ENCODE measurements at regions not wholly inside any gene's neighbourhood (a gene's known extent, or its start where the extent isn't known, plus 50 kb on each side); places are given as distances from the start of the nearest gene placed in this dataset.

- DNase-seq: no peak
Measured at GRCh38 chr6:131383421-131384411, 189.3 kb upstream of the ARG1 start.

GRCh38 chr6:131387562-131388447 lies 185.2 kb upstream of the ARG1 start:
- DNase-seq: no peak

- DNase-seq: no peak
Measured at GRCh38 chr6:131390322-131390721, 182.7 kb upstream of the ARG1 start.

- DNase-seq: no peak
Measured at GRCh38 chr6:131391116-131391515, 181.9 kb upstream of the ARG1 start.

- DNase-seq: no peak
Measured at GRCh38 chr6:131393433-131393832, 179.6 kb upstream of the ARG1 start.

GRCh38 chr6:131394768-131395432 lies 178.1 kb upstream of the ARG1 start:
- no peak for DNase-seq

- no peak for DNase-seq
Measured at GRCh38 chr6:131398176-131398575, 174.8 kb upstream of the ARG1 start.

GRCh38 chr6:131399433-131399832 lies 173.6 kb upstream of the ARG1 start:
- no peak for DNase-seq

- no peak for DNase-seq
Measured at GRCh38 chr6:131400054-131400778, 172.8 kb upstream of the ARG1 start.

- DNase-seq: no peak
Measured at GRCh38 chr6:131400779-131401496, 172.1 kb upstream of the ARG1 start.

- DNase-seq: no peak
Measured at GRCh38 chr6:131408811-131409210, 164.2 kb upstream of the ARG1 start.

- no peak for DNase-seq
Measured at GRCh38 chr6:131410785-131411184, 162.2 kb upstream of the ARG1 start.

- DNase-seq: no peak
Measured at GRCh38 chr6:131412960-131413830, 159.8 kb upstream of the ARG1 start.

- DNase-seq: no peak
Measured at GRCh38 chr6:131413831-131414191, 159.2 kb upstream of the ARG1 start.

- DNase-seq: no peak
Measured at GRCh38 chr6:131414956-131415355, 158.1 kb upstream of the ARG1 start.

- no peak for DNase-seq
Measured at GRCh38 chr6:131418441-131418840, 154.6 kb upstream of the ARG1 start.

GRCh38 chr6:131419702-131420101 lies 153.3 kb upstream of the ARG1 start:
- no peak for DNase-seq

- DNase-seq: no peak
Measured at GRCh38 chr6:131424016-131424415, 149.0 kb upstream of the ARG1 start.

- DNase-seq: no peak
Measured at GRCh38 chr6:131424475-131424874, 148.6 kb upstream of the ARG1 start.

- DNase-seq: no peak
Measured at GRCh38 chr6:131427434-131428058, 145.5 kb upstream of the ARG1 start.

Data from CD4-positive, alpha-beta T cell treated with Interleukin-10 for 1 hour (primary cell).